Body of pancreas (tissue), 4 donors: ENCODE measurements at regions not wholly inside any gene's neighbourhood (a gene's known extent, or its start where the extent isn't known, plus 50 kb on each side); places are given as distances from the start of the nearest gene placed in this dataset.

ENCODE experiments used
- CTCF ChIP-seq, 7 experiments: fragments of 450-650 bp in 4 of 7; fragments of 200-600 bp in 3 of 7; sonication (generic) in 3 of 7; IDR thresholded peaks; one replicate each; pipeline ENCODE4 v1.5.1; 2016 to 2019; ENCODE audit warnings: antibody characterized with exemption in 7 of 7
- POLR2A ChIP-seq, 3 donors: fragments of 450-650 bp; IDR thresholded peaks; one replicate each; pipeline ENCODE4 v1.6.1; 2016; ENCODE audit warnings: antibody characterized with exemption in 3 of 3, mild to moderate bottlenecking in 2 of 3

GRCh38 chr7:131097662-131098376 is 229.9 kb upstream of the MKLN1 start:
- TF ChIP-seq CTCF (IDR thresholded peaks at IDR 0.05), result no peak
- no peak for TF ChIP-seq POLR2A (IDR thresholded peaks at IDR 0.05)
